HS-5 (cell line): ENCODE measurements at regions not wholly inside any gene's neighbourhood (a gene's known extent, or its start where the extent isn't known, plus 50 kb on each side); places are given as distances from the start of the nearest gene placed in this dataset.
A peak's percentile ranks its signal among the peaks of the same experiment; 100 is the strongest.
"Not testable (repeated sequence)": the region's sequence is repeated elsewhere in the genome, so short reads cannot be mapped to it uniquely, and the experiment has no call there.

ENCODE experiments used
- DNase-seq: peaks from one replicate; pipeline ENCODE4 v3.0.0-alpha.2; 2012; ENCODE audit warnings: low read depth

DNA sequence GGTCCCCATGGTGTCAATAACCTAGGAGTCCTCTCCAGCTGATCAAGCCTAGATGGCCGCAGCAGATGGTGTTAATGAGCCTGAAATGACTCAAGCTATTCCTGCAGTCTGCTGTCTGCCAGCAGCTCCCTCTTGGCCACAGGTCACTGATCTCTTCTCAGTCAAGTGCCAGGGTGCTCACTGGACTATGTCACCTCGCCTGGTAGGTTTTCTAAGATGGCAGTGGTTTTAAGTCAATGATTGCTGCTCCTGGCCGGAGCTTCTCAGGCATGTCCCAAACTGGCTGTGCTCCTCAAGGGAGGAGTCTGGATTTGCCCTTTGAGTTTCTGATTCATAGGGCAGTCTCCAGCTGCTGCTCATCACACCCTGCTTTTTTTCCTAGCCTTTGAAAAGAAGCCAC, 58.6 kb upstream of the SHISA6 start:
- DNase-seq: no peak

DNA sequence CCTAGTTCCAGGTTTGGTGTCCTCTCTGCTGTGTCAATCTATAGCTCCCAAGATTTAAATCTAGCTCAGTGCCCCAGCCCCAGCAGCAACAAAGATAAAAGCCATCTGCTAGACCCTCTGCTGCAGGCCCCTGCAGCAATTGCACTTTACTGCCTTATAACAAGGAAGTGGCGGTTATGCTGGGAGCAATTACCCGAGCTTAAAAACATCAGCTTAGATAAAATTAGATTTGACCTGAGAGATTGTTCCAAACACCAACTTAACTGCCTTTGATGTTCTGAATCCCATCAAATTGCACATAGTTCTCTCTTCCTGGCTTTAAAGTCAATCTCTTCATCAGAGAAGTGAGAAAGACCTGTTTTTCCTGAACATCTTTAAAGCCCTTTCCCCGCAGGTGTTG, 62.4 kb upstream of the SHISA6 start:
- DNase-seq: no peak

DNA sequence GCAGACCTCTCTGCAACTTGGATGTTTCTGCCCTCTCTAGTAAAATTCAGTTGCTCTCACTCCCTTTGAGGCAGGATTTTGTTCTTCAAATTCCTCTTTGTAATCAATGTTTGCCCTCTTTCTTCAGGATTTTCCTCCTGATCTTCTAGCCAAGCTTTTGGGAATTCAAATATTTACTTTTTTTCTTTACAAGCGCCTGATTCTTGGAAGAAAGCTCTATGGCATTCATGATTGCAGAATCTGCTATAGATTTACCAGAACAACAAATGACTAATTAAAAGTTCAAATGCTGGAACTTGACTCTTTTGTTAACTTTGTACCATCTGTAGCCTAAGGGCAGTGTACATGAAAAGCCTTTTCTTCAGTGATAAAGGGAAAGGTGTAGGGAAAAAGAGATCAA, 63.7 kb upstream of the SHISA6 start:
- DNase-seq: no peak

GRCh38 chr17:11176549-11176948, 64.5 kb upstream of the SHISA6 start:
- DNase-seq: no peak

- no peak for DNase-seq
Observed at GRCh38 chr17:11170881-11171280, 70.1 kb upstream of the SHISA6 start.

DNA sequence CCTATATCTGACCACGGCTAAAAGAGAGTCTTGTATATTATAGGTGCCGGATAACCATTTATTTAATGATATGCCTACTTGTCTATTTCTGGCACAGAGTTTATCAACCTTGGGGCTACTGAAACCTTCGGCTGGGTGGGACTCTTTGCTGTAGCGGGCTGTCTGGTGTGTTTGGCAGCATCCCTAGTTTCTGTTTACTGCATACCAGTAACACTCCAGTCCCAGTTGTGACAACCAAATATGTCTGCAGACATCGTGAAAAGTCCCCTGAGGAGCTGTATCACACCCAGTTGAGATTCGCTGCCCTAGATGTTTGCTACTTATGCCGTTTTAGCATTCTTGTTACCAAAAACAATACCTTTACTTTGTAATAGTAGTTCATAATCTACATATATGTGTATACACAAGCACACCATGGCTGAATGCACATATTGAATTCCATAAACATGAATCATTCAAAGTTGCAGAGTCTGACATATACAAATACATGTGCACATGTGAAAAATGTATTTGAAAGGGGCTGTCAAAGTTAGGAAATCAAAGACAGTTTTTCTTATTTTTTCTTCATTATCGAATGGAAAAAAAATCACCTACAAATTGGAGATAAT, 89.1 kb upstream of the SHISA6 start:
- no peak for DNase-seq

GRCh38 chr17:11150906-11151511, 90.0 kb upstream of the SHISA6 start:
- DNase-seq: not testable (repeated sequence)

- peak; percentile 5 for DNase-seq
Observed at GRCh38 chr17:11144358-11145233, 96.4 kb upstream of the SHISA6 start.

DNA sequence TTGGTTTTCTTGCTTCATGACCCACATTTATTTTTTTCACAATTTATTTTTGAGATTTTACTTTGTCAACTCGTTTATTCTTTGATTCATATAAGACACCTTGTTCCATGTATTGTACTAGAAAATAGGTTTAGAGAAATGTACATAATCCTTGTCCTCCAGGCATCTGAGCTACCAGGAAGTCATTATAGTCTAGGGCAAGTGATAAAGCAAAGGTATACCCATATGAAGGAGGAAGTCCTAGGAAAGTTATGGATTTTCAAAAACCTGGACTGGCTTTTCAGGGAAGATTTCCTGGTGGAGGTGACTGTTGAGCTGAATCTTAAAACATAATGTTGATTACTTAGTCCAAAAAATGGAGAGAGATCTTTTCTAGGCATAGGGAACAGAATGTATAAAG, 98.8 kb upstream of the SHISA6 start:
- DNase-seq: no peak

GRCh38 chr17:11140501-11140900, 100.5 kb upstream of the SHISA6 start:
- DNase-seq: no peak

DNA sequence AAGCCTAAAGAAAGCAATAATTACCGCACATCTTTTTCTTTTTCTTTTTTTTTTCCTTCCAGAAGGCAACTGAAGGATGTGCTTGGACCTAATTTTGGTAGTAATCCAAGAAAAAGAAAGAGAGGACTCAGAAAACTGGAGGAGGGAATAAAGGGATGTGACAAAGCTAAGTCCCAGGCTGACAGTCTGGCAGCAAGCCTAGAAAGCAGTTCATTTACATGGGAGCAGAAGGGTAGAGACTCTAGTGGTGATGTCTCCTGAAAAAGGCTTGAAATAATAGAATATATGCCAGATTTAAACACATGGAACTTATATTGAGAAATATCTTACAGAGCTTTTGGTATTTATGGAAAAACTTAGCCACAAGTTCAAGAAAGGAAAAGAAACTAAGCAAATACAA, 101.0 kb upstream of the SHISA6 start:
- no peak for DNase-seq

- no peak for DNase-seq
Observed at GRCh38 chr17:11138023-11138422, 103.0 kb upstream of the SHISA6 start.

DNA sequence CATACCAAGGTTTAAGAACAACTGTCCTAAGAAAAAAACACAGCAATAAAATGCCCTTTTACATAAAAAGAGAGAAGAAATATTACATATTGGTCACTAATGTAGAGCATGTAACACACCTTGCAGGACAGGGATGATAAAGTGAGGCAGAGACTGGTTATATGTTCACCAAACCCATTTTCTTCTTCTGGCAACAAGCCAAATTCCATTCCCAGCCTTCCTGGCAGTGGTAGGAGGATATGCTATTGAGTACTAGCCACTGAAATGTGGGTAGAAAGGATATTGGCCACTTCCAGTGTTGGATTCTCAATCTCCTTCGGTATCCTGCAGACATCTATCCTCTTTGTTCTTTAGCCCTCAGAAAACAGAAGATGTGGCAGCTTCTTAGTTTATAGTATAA, 105.2 kb upstream of the SHISA6 start:
- DNase-seq: no peak

- DNase-seq: no peak
Observed at GRCh38 chr17:11130367-11130766, 110.6 kb upstream of the SHISA6 start.

- DNase-seq: no peak
Observed at GRCh38 chr17:11122908-11123307, 118.1 kb upstream of the SHISA6 start.

- no peak for DNase-seq
Observed at GRCh38 chr17:11121341-11121985, 119.5 kb upstream of the SHISA6 start.

- no peak for DNase-seq
Observed at GRCh38 chr17:11109106-11109505, 131.9 kb upstream of the SHISA6 start.

DNA sequence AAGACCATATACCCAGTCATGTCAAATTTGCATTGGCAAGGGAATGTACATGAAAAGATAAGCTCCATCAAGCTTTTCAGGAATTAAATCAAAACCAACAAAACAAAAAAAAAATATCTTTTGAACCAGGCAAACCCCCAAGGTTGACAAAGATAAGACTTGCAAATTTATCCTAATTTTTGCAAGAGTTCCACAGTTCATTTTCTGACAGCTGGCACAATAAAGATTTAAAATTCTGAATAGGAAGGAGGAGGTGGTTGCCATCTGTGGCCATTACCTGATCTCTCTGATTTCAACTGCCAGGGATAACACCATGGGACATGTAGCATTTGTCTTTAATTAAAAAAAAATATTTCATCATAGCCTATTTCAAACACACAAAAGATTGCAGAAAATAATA, 135.9 kb upstream of the SHISA6 start:
- DNase-seq: no peak

DNA sequence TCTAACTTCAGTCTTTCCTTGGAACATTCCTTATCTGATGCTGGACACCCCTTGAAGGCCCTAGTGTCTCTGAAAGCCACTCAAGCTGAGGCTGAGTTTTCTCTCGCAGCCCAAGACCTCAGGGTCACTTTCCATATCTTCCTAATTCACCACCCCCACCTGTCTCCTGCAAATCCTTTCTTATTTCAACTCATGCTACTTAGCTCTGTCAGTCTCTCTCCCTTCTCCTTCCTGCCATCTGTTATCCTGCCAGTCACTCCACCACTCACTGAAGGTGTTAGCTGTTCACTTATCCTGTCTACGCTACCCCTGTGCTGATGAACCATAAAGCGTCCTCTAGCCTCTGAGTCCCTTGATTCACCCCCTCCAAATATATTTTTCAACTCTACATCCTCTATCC, 143.9 kb upstream of the SHISA6 start:
- no peak for DNase-seq

DNA sequence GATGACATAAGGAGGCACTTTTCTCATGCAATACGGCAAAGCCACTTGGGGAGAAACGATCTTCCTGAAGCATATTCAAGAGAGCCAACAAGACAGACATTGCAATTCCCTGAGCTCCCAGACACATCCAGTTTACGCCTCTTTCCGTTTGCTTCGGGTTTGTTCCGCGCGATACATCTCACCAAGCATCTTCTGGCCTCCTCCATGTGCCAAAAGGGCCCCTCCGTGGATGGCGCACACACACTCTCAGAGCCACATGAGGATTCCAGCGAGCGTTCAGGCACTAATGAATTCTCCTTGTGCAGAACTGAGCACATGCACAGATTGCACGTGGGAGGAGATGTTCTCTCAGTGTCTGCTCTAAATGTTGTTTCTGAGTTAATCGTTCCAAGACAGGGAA, 146.7 kb upstream of the SHISA6 start:
- DNase-seq: no peak

DNA sequence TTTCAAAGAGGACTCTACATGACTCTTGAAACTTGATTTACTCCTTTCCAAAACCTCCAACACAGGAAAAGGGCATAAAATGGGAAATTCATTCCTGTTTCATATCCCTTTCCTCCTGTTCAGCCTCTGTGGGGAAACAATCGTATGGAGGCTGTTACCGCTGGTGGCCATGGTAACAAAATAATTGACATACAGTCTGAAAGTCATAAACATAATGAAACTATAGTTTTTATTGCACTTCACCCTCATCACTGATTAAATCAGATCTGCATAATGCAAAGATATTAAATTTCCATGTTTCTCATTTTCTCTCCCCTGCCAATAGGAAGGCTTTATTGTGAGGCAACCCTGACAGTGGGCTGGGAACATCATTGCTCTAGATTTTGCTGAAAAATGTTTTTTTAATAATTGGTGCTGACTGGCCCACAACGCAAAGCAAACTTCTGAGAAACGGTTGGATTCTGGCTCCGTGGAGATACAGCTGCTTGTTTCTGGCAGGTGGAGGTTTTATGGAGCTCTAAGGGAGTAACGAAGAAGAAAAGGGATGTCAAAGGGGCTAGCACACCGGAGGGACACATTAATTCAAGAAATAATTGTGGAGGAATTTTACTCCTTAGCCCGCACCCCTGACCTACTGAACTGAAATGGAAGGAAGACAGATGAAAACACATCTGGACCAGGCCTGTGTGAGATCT, 154.2 kb upstream of the SHISA6 start:
- no peak for DNase-seq

- DNase-seq: no peak
Observed at GRCh38 chr17:11082559-11082958, 158.5 kb upstream of the SHISA6 start.
